ENCODE measurements at regions not wholly inside any gene's neighbourhood (a gene's known extent, or its start where the extent isn't known, plus 50 kb on each side); places are given as distances from the start of the nearest gene placed in this dataset.

DNA sequence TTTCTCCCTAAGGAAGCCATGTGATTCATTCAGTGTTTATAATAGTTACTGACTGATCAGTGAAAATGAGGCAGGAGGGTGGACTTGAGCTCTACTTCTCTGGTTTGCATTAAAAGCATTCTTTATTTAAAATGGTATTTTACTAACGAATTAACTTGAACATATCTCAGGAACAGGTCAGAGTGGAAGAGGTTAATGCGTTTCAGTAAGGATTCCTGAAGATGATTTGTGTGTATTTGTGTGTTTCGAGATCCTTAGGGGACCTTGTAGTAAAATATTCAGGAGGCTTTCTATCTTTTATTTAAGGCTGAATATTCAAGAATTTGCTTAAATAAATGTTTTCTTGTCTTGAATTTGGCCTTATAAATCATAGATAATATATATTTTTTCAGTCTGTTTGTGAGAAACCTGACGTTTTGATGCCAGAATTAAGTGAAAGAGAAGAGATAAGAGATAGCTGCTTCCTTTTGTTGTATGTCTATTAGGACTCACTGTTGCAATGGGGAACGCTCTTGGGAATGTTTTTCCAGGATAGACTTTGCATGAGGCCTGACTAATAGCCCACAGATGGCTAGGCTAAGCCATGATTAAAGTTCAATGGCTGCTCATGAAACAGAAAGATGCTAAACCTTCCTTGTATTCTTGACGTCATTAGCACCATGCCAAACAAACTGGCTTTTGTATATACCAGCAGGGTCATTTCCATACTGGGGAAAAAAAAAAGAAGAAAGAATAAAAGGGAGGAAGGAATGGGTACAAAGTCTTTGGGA, 93.8 kb upstream of the MTPN start:
- intact Hi-C loops (cut with DNase I), result no loop called here
- TF ChIP-seq, protein P1, sequence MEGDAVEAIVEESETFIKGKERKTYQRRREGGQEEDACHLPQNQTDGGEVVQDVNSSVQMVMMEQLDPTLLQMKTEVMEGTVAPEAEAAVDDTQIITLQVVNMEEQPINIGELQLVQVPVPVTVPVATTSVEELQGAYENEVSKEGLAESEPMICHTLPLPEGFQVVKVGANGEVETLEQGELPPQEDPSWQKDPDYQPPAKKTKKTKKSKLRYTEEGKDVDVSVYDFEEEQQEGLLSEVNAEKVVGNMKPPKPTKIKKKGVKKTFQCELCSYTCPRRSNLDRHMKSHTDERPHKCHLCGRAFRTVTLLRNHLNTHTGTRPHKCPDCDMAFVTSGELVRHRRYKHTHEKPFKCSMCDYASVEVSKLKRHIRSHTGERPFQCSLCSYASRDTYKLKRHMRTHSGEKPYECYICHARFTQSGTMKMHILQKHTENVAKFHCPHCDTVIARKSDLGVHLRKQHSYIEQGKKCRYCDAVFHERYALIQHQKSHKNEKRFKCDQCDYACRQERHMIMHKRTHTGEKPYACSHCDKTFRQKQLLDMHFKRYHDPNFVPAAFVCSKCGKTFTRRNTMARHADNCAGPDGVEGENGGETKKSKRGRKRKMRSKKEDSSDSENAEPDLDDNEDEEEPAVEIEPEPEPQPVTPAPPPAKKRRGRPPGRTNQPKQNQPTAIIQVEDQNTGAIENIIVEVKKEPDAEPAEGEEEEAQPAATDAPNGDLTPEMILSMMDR (IDR thresholded peaks at IDR 0.05), result no peak
- ATAC-seq (no peak), DNase-seq (no peak)
- no peaks in the 10 kb centered on the region for H3K36me3 ChIP-seq
- H3K4me3 ChIP-seq, result no peak overlapping the region
- WGBS, 2 donors, result 59 to 69% methylated on average over 6 of the region's 6 CpGs
- no peaks in the 10 kb centered on the region for H3K9me3 ChIP-seq
- H3K27ac ChIP-seq, result no peak overlapping the region
- no peaks in the 10 kb centered on the region for H3K4me1 ChIP-seq
- H3K27me3 ChIP-seq, result no peaks in the 10 kb centered on the region

DNA sequence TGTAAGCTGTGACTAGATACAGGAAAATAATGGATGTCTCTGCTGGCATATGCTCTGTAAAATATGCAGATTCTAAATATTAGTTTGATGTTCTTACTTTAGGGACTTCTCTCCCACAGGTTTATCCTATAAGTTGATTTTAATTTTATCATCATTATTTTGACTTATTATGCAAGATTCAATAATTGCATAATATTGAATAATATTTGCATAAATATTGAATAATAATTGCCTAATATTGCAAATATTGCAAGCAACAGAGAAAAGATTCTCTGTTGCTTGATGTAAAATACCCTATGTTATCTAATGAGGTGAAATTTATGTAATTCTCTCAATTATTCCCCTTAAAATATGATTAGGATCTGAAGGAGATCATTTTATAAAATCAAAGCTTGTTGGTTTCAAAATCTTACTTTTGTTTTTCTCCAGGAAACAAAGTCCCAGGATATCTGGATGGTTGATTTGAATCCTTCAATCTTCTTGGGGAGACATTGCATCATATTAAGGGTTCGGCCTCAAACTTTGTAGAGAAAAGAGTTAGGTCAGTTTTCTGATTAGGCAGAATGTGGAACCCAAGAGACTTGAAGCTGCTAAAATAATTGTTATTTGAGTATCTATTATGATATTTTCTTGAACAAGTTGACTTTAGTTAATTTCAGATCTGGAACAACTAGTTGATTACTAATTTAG, 92.8 kb upstream of the MTPN start:
- H3K36me3 ChIP-seq, result no peaks in the 10 kb centered on the region
- H3K4me1 ChIP-seq, result no peaks in the 10 kb centered on the region
- 95 to 97% methylated on average over 1 of the region's 1 CpG for WGBS, 2 donors
- DNase-seq, result no peak
- ATAC-seq, result no peak
- TF ChIP-seq, protein P1 (IDR thresholded peaks at IDR 0.05), result no peak
- H3K27ac ChIP-seq, result no peak overlapping the region
- intact Hi-C loops (cut with DNase I), result no loop called here
- H3K9me3 ChIP-seq, result no peaks in the 10 kb centered on the region
- H3K27me3 ChIP-seq, result no peaks in the 10 kb centered on the region
- no peak overlapping the region for H3K4me3 ChIP-seq

DNA sequence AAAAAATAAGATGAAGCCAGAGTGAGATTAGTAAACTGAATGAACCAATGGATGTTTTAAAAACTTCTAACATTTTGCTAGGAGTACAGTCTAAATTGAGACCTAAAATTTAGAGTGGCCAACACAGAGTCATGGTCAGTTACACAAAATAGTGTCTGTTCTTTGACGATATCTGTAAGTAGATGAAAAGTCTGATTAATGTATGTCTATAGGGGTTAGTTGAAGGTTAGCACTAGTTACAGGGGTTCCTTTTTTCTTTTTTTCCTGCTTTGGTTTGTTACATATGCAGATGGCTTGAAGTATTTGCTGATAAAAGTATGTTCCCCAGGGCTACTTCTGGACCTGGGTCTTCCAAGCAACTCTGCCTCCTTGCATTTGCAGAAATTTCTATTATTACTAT, 90.1 kb upstream of the MTPN start:
- H3K4me3 ChIP-seq, result no peak overlapping the region
- ATAC-seq, result no peak

DNA sequence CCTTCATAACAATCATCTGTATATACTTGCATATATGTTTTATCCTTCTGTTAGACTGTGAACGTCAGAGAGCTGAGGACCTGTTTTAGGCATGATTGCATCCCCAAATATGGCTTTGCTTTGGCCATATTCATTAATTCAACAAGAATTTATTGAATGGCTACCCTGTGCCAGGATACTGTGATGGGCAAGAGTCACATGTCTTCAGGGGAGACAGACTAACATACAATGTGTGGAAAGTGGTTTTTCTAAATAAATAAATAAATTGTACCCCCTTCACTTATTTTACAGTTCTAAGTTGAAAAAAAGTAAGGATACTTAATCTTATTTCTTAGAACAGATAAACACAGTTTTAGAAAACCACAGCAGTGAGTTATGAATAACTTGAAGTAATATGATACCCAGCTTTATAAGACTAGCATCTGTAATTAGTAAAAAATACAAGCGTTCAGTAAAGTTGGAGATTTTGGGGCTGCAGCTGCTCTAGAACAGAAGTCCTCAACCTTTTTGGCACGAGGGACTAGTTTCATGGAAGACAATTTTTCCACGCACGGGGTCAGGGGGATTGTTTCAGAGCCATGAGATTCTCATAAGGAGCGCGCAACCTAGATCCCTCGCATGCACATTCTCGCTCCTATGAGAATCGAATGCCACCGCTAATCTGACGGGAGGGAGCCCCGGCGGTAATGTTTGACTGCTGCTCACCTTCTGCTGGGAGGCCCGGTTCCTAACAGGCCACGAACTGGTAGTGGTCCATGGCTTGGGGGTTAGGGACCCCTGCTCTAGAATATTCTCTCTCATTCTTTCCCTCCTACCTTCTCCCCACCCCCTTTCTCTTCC, 89.4 kb upstream of the MTPN start:
- H3K9me3 ChIP-seq, result no peaks in the 10 kb centered on the region
- no peaks in the 10 kb centered on the region for H3K36me3 ChIP-seq
- intact Hi-C loops (cut with DNase I), result no loop called here
- 93 to 96% methylated on average over 16 of the region's 16 CpGs for WGBS, 2 donors
- H3K27me3 ChIP-seq, result no peaks in the 10 kb centered on the region
- TF ChIP-seq, protein P1 (IDR thresholded peaks at IDR 0.05), result no peak
- H3K27ac ChIP-seq, result no peak overlapping the region
- no peak for ATAC-seq
- peaks cover 0 to 10% (median 0%) of the 10 kb centered on the region in 9 donors for H3K4me1 ChIP-seq
- H3K4me3 ChIP-seq, result no peak overlapping the region
- DNase-seq, result no peak

More for the DNA sequence above, 90.1 kb upstream of the MTPN start:
- 81 to 83% methylated on average over 1 of the region's 1 CpG for WGBS, 2 donors
- Histone ChIP-seq H3K36me3 (no peaks in the 10 kb centered on the region), H3K27me3 (no peaks in the 10 kb centered on the region), H3K27ac (no peak overlapping the region), H3K4me1 (peaks cover 0 to 10% (median 0%) of the 10 kb centered on the region in 9 donors), H3K9me3 (no peaks in the 10 kb centered on the region)
- intact Hi-C loops (cut with DNase I), result no loop called here
- TF ChIP-seq, protein P1 (IDR thresholded peaks at IDR 0.05), result no peak
- DNase-seq, result no peak
